Lower lobe of right lung (tissue), 2 donors: ENCODE measurements at regions not wholly inside any gene's neighbourhood (a gene's known extent, or its start where the extent isn't known, plus 50 kb on each side); places are given as distances from the start of the nearest gene placed in this dataset.

Experiments
- ATAC-seq, 2 donors: fragments of 200-7000 bp; cut with Tn5 transposase; one replicate each; pipeline ENCODE4 v1.9.1; 2020 to 2022; ENCODE audit warnings: mild to moderate bottlenecking in 2 of 2, moderate library complexity in 2 of 2
- DNase-seq: peaks from one replicate; pipeline ENCODE4 v3.0.0-alpha.2; 2020
- H3K27ac ChIP-seq: fragments of 200-600 bp; one replicate; pipeline ENCODE4 v1.8.0; 2022
- H3K27me3 ChIP-seq: fragments of 200-600 bp; one replicate; pipeline ENCODE4 v1.8.0; 2022; ENCODE audit warnings: low read depth
- H3K36me3 ChIP-seq: fragments of 200-600 bp; one replicate; pipeline ENCODE4 v1.8.0; 2022; ENCODE audit warnings: mild to moderate bottlenecking
- H3K4me1 ChIP-seq: fragments of 200-600 bp; one replicate; pipeline ENCODE4 v1.8.0; 2022
- H3K4me3 ChIP-seq: fragments of 200-600 bp; one replicate; pipeline ENCODE4 v1.8.0; 2022; ENCODE audit warnings: mild to moderate bottlenecking
- H3K9me3 ChIP-seq: fragments of 200-600 bp; one replicate; pipeline ENCODE4 v1.8.0; 2022
- CTCF ChIP-seq: fragments of 200-600 bp; IDR thresholded peaks from one replicate; pipeline ENCODE4 v1.8.0; 2022; ENCODE audit warnings: antibody characterized with exemption, mild to moderate bottlenecking
- intact Hi-C: fragments of 100-400 bp; cut with DNase I; formaldehyde crosslinking; loops from one replicate; pipeline ENCODE4 v1.11.0; 2022
- donor health status: DM: no; HTN: yes; CAD: no; lungs with severe emphysema.

- ATAC-seq: peak; percentile 49 to 57
- no peak overlapping the region for H3K4me3 ChIP-seq
- H3K27me3 ChIP-seq: no peaks in the 10 kb centered on the region
- H3K9me3 ChIP-seq: peaks cover 6% of the 10 kb centered on the region
- DNase-seq: no peak
- no peaks in the 10 kb centered on the region for H3K36me3 ChIP-seq
- intact Hi-C loops: no loop called here
- TF ChIP-seq CTCF: no peak
- no peak overlapping the region for H3K27ac ChIP-seq
- no peaks in the 10 kb centered on the region for H3K4me1 ChIP-seq
Observed at GRCh38 chr2:7670905-7671641, 753.9 kb downstream of the RNF144A start.

- DNase-seq (peak; percentile 55), ATAC-seq (peak; percentile 50 to 52)
- intact Hi-C loops: no loop called here
Observed at GRCh38 chr2:7672027-7672684, 754.9 kb downstream of the RNF144A start.

GRCh38 chr2:7672685-7673071, 755.5 kb downstream of the RNF144A start:
- Histone ChIP-seq H3K9me3 (peaks cover 6% of the 10 kb centered on the region), H3K36me3 (no peaks in the 10 kb centered on the region), H3K27me3 (no peaks in the 10 kb centered on the region), H3K4me3 (no peak overlapping the region), H3K27ac (no peak overlapping the region), H3K4me1 (no peaks in the 10 kb centered on the region)
- DNase-seq (no peak), ATAC-seq (no peak)
- intact Hi-C loops: no loop called here
- no peak for TF ChIP-seq CTCF

More at GRCh38 chr2:7672027-7672684, 754.9 kb downstream of the RNF144A start:
- Histone ChIP-seq H3K27ac (no peak overlapping the region), H3K9me3 (peaks cover 6% of the 10 kb centered on the region), H3K4me3 (no peak overlapping the region), H3K27me3 (no peaks in the 10 kb centered on the region), H3K4me1 (no peaks in the 10 kb centered on the region), H3K36me3 (no peaks in the 10 kb centered on the region)
- TF ChIP-seq CTCF: peak; percentile 71

GRCh38 chr2:7673101-7673500, 755.9 kb downstream of the RNF144A start:
- H3K9me3 ChIP-seq: peaks cover 6% of the 10 kb centered on the region
- no peak for TF ChIP-seq CTCF
- H3K36me3 ChIP-seq: no peaks in the 10 kb centered on the region
- no peak overlapping the region for H3K27ac ChIP-seq
- no peak overlapping the region for H3K4me3 ChIP-seq
- intact Hi-C loops: no loop called here
- DNase-seq: no peak
- ATAC-seq: no peak
- no peaks in the 10 kb centered on the region for H3K4me1 ChIP-seq
- H3K27me3 ChIP-seq: no peaks in the 10 kb centered on the region

GRCh38 chr2:7673853-7674252, 756.6 kb downstream of the RNF144A start:
- intact Hi-C loops: no loop called here
- no peaks in the 10 kb centered on the region for H3K4me1 ChIP-seq
- DNase-seq: no peak
- H3K9me3 ChIP-seq: peaks cover 6% of the 10 kb centered on the region
- no peak overlapping the region for H3K4me3 ChIP-seq
- ATAC-seq: no peak
- no peak for TF ChIP-seq CTCF
- H3K27ac ChIP-seq: no peak overlapping the region
- no peaks in the 10 kb centered on the region for H3K27me3 ChIP-seq
- H3K36me3 ChIP-seq: no peaks in the 10 kb centered on the region
